ENCODE measurements at regions not wholly inside any gene's neighbourhood (a gene's known extent, or its start where the extent isn't known, plus 50 kb on each side); places are given as distances from the start of the nearest gene placed in this dataset.

DNA sequence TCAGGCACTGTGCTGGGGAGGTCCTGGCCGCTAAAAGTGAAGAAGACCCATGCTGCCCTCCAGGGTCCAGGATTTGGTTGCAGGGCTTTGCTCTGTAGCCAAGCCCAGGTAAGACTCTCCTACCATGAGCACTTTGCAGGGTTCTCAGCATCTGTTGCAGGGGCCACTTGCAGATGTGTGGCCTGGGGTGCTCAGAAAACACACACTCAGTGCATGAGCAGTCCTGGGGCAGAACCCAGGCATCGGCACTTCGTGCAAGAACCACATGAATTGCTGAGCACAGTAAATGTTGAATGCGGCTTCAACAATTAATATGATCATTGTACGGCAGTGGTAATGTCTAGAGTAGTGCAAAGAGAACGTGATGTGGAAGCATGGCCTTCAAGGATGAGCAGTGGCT is 98.5 kb upstream of the SMIM21 start:
- Histone ChIP-seq H3K4me1 (no peaks in the 10 kb centered on the region), H3K9me3 (no peaks in the 10 kb centered on the region), H3K4me3 (no peak overlapping the region), H3K27me3 (peaks cover 4% of the 10 kb centered on the region), H3K27ac (no peak overlapping the region), H3K36me3 (no peaks in the 10 kb centered on the region)
- TF ChIP-seq, protein P1, sequence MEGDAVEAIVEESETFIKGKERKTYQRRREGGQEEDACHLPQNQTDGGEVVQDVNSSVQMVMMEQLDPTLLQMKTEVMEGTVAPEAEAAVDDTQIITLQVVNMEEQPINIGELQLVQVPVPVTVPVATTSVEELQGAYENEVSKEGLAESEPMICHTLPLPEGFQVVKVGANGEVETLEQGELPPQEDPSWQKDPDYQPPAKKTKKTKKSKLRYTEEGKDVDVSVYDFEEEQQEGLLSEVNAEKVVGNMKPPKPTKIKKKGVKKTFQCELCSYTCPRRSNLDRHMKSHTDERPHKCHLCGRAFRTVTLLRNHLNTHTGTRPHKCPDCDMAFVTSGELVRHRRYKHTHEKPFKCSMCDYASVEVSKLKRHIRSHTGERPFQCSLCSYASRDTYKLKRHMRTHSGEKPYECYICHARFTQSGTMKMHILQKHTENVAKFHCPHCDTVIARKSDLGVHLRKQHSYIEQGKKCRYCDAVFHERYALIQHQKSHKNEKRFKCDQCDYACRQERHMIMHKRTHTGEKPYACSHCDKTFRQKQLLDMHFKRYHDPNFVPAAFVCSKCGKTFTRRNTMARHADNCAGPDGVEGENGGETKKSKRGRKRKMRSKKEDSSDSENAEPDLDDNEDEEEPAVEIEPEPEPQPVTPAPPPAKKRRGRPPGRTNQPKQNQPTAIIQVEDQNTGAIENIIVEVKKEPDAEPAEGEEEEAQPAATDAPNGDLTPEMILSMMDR (IDR thresholded peaks at IDR 0.05), result no peak
- no peak for DNase-seq (ENCODE audit: low spot score in 2 of 2)
- intact Hi-C loops (cut with DNase I), result no loop called here

DNA sequence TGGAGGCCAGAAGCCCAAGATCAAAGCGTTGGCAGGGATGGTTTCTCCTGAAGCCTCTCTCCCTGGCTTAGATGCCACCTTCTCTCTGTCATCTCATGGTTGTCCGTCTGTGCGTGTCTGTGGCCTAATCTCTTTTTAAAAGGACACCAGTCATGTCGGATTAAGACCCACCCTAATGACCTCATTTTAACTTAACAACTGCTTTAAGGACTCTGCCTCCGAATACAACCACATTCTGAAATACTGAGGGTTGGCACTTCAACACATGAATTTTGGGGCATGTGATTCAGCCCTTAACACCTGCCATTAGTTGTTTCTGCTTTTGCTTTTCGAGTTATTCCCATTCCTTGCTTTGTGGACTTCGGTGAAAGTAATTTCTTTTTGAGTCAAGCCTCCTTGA is 97.8 kb upstream of the SMIM21 start:
- TF ChIP-seq, protein P1 (IDR thresholded peaks at IDR 0.05), result no peak
- intact Hi-C loops (cut with DNase I), result no loop called here
- H3K4me1 ChIP-seq, result no peaks in the 10 kb centered on the region
- DNase-seq (ENCODE audit: low spot score in 2 of 2), result no peak
- peaks cover 3% of the 10 kb centered on the region for H3K27me3 ChIP-seq
- H3K9me3 ChIP-seq, result no peaks in the 10 kb centered on the region
- H3K36me3 ChIP-seq, result no peaks in the 10 kb centered on the region
- no peak overlapping the region for H3K27ac ChIP-seq
- H3K4me3 ChIP-seq, result no peak overlapping the region

DNA sequence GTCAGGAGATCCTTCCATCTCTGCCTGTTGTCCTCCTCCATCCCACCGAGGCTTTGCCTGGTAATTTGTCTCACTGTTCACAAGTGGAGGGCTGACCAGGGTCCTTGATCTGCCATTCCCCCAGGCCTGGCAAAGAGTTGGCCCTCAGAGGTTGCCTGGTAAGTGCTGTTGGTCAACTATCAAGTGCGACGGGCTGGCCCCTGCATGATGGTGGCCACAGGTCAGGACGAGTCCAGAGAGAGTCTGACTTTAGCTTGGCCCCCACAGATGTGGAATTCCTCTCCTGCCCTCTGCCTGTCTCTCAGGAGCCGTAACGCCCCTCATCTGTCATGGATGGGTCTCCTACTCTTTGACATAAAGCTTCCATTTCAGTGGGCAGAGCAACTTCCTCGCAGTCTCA is 97.3 kb upstream of the SMIM21 start:
- no peak for DNase-seq (ENCODE audit: low spot score in 2 of 2)
- TF ChIP-seq, protein P1 (IDR thresholded peaks at IDR 0.05), result no peak
- intact Hi-C loops (cut with DNase I), result no loop called here

DNA sequence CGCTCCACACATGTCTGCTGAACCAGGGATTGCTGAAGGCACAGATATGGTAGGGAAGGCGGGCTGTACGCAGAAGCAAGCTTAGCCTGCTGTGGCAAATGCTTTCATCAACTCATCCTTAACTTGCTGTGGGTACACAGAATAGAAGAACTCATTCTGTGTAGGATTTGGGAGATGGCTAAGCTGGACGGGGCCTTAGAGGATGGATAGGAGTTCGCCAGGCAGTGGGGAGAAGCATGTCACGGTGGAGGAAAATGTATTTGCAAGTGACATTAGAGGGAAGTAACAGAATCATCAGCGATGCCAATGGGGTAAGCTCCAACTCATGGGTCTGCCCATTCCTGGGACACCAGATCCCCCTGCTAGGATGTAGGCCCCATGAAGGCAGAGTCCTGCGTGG is 96.7 kb upstream of the SMIM21 start:
- DNase-seq (ENCODE audit: low spot score in 2 of 2), result no peak
- Histone ChIP-seq H3K4me3 (no peak overlapping the region), H3K4me1 (no peaks in the 10 kb centered on the region), H3K36me3 (no peaks in the 10 kb centered on the region), H3K9me3 (no peaks in the 10 kb centered on the region), H3K27me3 (no peaks in the 10 kb centered on the region), H3K27ac (no peak overlapping the region)
- intact Hi-C loops (cut with DNase I), result no loop called here
- TF ChIP-seq, protein P1 (IDR thresholded peaks at IDR 0.05), result no peak

More for the DNA sequence above, 97.3 kb upstream of the SMIM21 start:
- H3K27me3 ChIP-seq, result no peaks in the 10 kb centered on the region
- H3K4me3 ChIP-seq, result no peak overlapping the region
- H3K36me3 ChIP-seq, result no peaks in the 10 kb centered on the region
- H3K9me3 ChIP-seq, result no peaks in the 10 kb centered on the region
- no peak overlapping the region for H3K27ac ChIP-seq
- no peaks in the 10 kb centered on the region for H3K4me1 ChIP-seq

DNA sequence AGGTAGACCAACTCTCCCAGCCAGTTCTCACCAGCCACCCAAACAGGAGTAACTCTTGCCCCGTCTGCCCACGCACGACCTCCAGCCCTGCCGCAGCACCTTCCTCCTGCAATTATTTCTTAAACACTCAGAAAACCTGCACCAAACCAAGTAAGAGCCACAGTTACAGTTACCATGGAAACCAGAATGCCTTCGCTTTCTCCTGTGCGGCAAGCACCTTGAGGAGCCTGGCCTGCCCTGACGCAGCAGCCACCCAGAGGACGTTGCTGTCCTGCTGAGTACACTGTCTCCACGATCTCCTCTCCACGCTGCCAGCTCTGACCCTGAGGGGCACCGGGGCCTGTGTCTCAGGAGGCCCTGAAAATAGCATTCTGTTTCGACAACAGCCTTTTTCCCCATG is 94.3 kb upstream of the SMIM21 start:
- intact Hi-C loops (cut with DNase I), result no loop called here
- DNase-seq (ENCODE audit: low spot score in 2 of 2), result no peak
- TF ChIP-seq, protein P1 (IDR thresholded peaks at IDR 0.05), result no peak

DNA sequence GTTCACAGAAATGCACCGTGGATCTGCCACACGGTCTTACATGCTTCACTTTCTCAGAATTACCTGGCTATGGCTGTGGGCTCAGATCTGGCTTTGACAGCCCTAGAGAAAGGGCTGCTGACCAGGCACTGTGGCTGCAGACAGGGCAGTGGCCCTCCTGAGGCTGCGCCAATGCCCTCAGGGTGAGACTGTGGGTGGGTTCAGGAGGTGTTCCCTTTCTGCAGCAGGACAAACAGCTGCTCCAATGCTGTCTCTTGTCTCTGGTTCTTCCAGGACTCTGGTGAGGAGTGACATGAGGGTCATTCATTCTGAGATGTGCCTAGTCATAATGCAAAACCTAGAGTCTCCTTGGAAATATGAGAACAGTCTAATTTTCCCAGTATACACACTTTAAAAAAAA is 90.5 kb upstream of the SMIM21 start:
- Histone ChIP-seq H3K27ac (no peak overlapping the region), H3K36me3 (no peaks in the 10 kb centered on the region), H3K27me3 (no peaks in the 10 kb centered on the region), H3K4me3 (no peak overlapping the region), H3K9me3 (no peaks in the 10 kb centered on the region), H3K4me1 (no peaks in the 10 kb centered on the region)
- DNase-seq (ENCODE audit: low spot score in 2 of 2), result no peak
- intact Hi-C loops (cut with DNase I), result no loop called here
- TF ChIP-seq, protein P1 (IDR thresholded peaks at IDR 0.05), result no peak

More for the DNA sequence above, 94.3 kb upstream of the SMIM21 start:
- Histone ChIP-seq H3K4me3 (no peak overlapping the region), H3K27me3 (no peaks in the 10 kb centered on the region), H3K27ac (no peak overlapping the region), H3K9me3 (no peaks in the 10 kb centered on the region), H3K36me3 (no peaks in the 10 kb centered on the region), H3K4me1 (no peaks in the 10 kb centered on the region)

Data from ascending aorta (tissue), 2 donors.